ENCODE measurements at regions not wholly inside any gene's neighbourhood (a gene's known extent, or its start where the extent isn't known, plus 50 kb on each side); places are given as distances from the start of the nearest gene placed in this dataset.
"Not testable (repeated sequence)": the region's sequence is repeated elsewhere in the genome, so short reads cannot be mapped to it uniquely, and the experiment has no call there.

GRCh38 chr12:131214936-131215335 is 261.2 kb downstream of the ADGRD1 start:
- not testable (repeated sequence) for DNase-seq

DNA sequence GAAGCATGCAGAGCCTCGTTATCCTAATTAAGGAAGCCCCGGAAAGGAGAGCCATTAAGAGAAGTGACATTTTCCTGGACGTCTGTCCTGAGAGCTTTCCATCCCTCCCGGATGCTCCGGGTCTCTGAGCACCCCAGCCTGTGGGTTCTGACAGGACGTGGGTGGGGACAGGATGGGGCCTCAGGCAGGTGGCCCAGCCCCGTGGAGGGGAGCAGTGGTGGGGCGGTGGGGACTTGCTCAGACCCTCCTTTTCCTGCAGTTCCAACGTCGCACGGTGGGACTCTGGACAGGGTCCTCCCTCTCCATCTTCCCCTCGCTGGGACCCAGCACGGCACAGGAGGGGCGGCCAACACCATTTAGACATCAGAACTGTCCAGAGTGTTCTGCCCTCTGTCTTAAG is 262.9 kb downstream of the ADGRD1 start:
- not testable (repeated sequence) for DNase-seq

DNA sequence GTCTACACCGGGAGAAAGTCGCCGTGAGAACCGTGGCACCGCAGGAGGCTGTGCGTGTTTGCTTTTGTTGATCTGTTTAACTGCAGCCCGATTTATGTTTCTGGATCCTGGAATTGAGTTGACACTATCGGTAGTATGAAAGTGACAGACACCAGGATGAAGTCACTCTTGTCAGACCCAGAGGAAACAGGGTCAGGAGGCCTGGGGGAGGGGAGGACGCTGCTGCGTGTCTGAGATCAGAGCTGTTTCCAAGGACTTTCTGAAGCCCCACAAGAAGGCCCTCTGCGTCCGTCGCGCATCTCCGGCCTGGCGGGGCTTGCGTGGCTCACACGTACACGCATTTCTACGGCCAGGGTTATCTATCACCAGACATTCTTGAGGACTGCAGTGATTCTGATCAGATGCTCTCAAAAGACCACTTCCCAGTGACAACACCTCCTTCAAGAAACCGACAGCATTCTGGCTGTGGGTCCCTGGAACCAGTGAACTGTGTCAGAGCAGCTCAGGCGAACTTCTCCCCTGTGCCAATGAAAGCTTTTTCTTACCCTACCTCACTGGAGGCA is 263.4 kb downstream of the ADGRD1 start:
- no peak for DNase-seq

- DNase-seq, result no peak
Observed at GRCh38 chr12:131218026-131218922, 264.6 kb downstream of the ADGRD1 start.

- DNase-seq, result no peak
Observed at GRCh38 chr12:131218923-131219669, 265.4 kb downstream of the ADGRD1 start.

- DNase-seq, result no peak
Observed at GRCh38 chr12:131219670-131220330, 266.1 kb downstream of the ADGRD1 start.

DNA sequence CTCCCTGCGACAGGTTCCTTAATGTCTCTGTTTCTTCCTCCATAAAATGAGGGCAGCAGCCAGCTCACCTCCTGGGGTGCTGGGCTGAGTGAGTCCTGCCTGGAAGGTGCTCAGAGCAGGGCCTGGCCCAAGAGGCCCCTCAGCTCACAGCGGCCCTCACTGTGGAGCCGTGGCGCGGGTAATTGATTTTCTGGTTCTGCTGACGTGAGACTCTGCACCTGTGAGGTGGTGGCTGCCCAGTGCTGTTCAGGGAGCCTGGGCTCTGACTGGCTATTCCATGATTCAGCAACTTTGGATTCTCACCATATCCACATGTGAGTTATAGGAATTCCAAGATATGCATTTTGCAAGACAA is 266.6 kb downstream of the ADGRD1 start:
- no peak for DNase-seq

GRCh38 chr12:131221061-131221956 is 267.6 kb downstream of the ADGRD1 start:
- DNase-seq, result no peak

- no peak for DNase-seq
Observed at GRCh38 chr12:131221957-131222328, 268.2 kb downstream of the ADGRD1 start.

DNA sequence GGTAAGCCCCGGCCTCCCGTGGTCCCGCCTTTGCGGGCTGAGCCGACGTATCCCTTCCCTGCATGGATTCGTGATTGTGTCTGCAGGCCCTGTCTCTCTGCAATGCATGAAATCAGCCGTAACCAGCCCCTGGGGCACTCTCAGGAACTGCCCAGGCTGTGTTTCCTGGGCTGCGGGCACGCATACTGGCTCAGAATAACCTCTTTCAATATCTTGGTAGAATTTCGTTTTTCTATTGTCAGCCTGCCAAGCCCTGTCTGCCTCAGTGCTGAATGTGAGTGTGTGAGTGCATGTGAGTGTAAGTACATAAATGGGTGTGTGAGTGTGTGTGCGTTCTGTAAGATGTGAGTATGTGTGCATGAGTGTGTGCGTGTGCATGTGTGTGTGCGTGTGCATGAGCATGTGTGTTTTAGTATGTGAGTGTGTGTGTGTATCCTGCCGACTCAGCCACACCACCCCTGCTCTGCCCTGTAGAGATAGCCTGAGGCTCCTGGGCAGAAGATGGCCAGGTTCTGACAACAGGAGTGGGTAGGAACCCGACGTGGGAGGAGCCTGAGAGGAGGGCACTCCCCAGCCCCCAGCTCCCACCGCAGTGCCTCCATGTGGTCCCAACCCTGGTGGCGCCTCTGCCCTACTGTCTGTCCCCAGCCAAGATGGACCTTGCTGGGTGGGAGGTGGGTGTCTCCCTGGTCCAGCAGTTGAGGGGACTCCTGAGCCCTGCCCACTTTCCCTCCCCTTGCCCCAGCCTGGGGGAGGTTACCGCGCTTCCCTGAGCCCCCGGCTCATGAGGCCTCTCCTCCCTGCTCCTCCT is 268.8 kb downstream of the ADGRD1 start:
- DNase-seq, result peak; percentile 15

- no peak for DNase-seq
Observed at GRCh38 chr12:131223171-131223761, 269.6 kb downstream of the ADGRD1 start.

DNA sequence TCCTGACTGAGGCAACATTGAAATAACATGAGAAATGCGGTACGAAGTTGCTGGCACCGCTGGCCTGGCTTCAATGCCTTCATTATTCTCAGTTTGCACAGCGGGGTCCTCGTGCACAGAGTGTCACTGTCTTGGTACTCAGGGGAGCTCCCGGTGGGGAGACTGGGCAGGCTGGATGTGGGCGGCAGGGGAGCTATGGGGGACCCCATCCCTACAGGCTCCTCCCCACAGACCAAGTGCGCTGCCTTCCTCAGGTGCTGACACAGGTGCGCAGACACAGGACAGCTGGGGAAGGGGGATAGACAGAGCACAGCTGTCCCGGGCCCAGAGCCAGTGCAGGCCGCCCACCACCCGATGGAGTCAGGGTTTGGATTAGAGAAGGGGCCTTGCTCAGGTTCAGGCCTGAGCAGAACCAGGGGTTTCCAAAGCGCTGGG is 270.1 kb downstream of the ADGRD1 start:
- no peak for DNase-seq

DNA sequence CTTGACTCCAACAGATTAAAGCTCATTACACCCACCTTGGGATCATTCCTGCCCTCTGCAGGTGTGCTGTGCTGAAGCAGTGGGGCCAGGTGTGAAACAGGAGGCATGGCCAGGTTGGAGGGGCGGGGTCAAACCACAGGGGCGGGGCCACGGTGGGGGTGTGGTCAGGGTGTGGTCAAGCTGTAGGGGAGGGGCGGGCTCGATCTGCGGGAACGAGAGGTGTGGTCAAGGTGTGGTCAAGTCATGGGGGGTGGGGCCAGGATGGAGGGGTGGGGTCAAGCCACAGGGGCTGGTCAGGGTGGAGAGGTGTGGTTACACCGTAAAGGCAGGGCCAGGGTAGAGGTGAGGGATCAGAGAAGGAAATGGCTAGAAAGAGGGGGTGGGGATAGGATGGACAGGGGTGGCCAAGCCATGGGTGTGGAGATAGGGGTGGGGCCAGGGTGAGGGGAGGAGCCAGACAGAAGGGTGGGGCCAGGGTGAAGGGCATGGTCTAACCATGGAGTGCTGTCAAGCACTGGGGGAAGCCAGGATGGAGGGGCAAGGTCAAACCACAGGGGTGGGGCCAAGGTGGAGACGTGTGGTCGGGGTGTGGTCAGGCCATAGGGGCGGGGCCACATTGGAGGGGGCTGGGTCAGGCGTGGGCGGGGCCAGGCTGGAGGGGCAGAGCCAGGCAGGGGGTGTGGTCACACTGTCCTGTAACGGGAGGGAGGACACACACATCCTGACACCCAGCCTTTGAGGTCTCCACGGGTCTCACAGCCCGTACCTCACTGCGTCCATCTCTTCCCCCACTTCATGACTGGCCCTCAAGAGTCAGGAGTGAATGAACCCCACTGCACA is 270.7 kb downstream of the ADGRD1 start:
- DNase-seq, result not testable (repeated sequence)

- not testable (repeated sequence) for DNase-seq
Observed at GRCh38 chr12:131225066-131225380, 271.3 kb downstream of the ADGRD1 start.

- no peak for DNase-seq
Observed at GRCh38 chr12:131226345-131227265, 272.9 kb downstream of the ADGRD1 start.

DNA sequence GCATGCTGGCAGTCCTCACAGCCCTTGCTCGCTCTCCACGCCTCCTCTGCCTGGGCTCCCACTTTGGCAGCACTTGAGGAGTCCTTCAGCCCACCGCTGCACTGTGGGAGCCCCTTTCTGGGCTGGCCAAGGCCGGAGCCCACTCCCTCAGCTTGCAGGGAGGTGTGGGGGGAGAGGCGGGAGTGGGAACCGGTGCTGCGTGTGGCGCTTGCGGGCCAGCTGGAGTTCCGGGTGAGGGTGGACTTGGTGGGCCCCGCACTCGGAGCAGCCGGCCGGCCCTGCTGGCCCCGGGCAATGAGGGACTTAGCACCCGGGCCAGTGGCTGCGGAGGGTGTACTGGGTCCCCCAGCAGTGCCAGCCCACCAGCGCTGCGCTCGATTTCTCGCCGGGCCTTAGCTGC is 273.9 kb downstream of the ADGRD1 start:
- not testable (repeated sequence) for DNase-seq

DNA sequence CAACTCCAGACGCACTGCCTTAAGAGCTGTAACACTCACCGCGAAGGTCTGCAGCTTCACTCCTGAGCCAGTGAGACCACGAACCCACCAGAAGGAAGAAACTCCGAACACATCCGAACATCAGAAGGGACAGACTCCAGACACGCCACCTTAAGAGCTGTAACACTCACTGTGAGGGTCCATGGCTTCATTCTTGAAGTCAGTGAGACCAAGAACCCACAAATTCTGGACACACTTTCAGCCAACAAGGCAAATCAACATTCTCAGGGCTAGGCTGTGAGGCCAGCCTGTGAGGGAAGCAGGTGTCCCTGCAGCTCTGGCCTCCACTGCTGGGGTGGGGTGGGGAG is 275.3 kb downstream of the ADGRD1 start:
- not testable (repeated sequence) for DNase-seq

DNA sequence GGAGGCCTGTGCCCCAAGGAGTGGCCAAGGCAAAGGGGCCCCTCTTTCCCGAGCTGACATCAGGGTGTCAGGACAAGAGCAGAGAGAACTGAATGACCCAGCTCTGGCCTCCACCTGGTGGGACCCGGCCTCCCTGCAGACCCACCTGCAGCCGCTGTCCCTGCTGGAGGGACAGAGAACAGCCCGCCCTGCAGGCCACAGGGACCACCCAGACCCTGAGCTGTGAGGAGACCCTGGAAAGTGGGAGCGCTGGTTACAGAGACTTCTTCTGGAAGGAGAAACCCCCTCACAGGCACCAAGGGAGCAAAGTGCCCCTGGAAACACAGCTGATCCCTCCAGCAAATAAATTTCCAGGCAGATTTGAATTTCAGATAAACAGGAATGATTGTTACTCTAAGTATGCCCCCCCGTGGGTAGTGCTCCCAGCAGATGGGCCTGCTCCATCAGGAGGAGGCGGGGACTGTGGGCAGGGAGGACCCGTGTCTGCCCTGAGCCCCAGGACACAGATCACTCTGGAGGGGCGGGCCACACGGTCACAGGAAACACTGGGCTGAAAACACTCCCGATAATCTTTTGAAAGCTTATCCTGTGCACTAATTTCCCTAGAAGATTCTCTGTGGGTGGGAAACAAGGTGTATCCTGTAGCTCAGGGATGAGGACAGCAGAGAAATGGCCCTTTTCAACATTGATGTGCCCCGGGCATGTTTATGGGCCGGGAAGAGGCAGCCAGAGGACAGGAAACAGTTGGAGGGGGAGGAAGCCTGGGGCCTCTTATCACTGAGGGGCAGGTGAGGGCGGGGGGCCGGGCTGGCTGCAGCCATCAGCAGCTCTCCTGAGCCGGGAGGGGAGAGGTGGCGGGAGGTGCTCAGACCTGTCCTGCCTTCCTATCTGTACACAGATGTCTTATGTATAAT is 276.0 kb downstream of the ADGRD1 start:
- DNase-seq, result no peak

Data from activated CD4-positive, alpha-beta T cell treated with anti-CD3 and anti-CD28 coated beads, Interleukin-2, amount 50 U/mL, for 16 hours (primary cell).